Activated CD4-positive, alpha-beta T cell treated with anti-CD3 and anti-CD28 coated beads, Interleukin-2, amount 10 ng/mL, durations not matched to agents 24 days and 14 days (primary cell): ENCODE measurements at regions not wholly inside any gene's neighbourhood (a gene's known extent, or its start where the extent isn't known, plus 50 kb on each side); places are given as distances from the start of the nearest gene placed in this dataset.

Experiments used
- DNase-seq: peaks from one replicate; pipeline ENCODE4 v3.0.0; 2022
- H3K27ac Mint-ChIP-seq: one replicate; pipeline ENCODE4 v1.8.0; 2022; ENCODE audit warnings: mild to moderate bottlenecking, mixed read lengths
- H3K27me3 Mint-ChIP-seq: one replicate; pipeline ENCODE4 v1.8.0; 2022; ENCODE audit warnings: mixed read lengths
- H3K36me3 Mint-ChIP-seq: one replicate; pipeline ENCODE4 v1.8.0; 2022; ENCODE audit warnings: low read depth, mild to moderate bottlenecking, mixed read lengths
- H3K4me1 Mint-ChIP-seq: one replicate; pipeline ENCODE4 v1.8.0; 2021; ENCODE audit warnings: mixed read lengths
- H3K4me3 Mint-ChIP-seq: one replicate; pipeline ENCODE4 v1.8.0; 2022; ENCODE audit warnings: mild to moderate bottlenecking, moderate library complexity, mixed read lengths
- H3K9me3 Mint-ChIP-seq: one replicate; pipeline ENCODE4 v1.8.0; 2021; ENCODE audit warnings: mixed read lengths
- intact Hi-C: fragments of 100-400 bp; cut with micrococcal nuclease; formaldehyde crosslinking; loops from one replicate; pipeline ENCODE4 v1.15.1; 2023

GRCh38 chr3:59121346-59122144, 71.7 kb upstream of the CFAP20DC start:
- Mint-ChIP-seq H3K27me3 (peaks cover 9% of the 10 kb centered on the region), H3K27ac (no peak overlapping the region), H3K36me3 (no peaks in the 10 kb centered on the region), H3K4me3 (no peak overlapping the region), H3K4me1 (no peaks in the 10 kb centered on the region), H3K9me3 (no peaks in the 10 kb centered on the region)
- intact Hi-C loops, result no loop called here
- DNase-seq, result no peak

GRCh38 chr3:59118928-59119327, 69.1 kb upstream of the CFAP20DC start:
- H3K27ac Mint-ChIP-seq, result no peak overlapping the region
- no peaks in the 10 kb centered on the region for H3K36me3 Mint-ChIP-seq
- no peaks in the 10 kb centered on the region for H3K9me3 Mint-ChIP-seq
- no peak for DNase-seq
- intact Hi-C loops, result no loop called here
- H3K27me3 Mint-ChIP-seq, result peaks cover 7% of the 10 kb centered on the region
- no peaks in the 10 kb centered on the region for H3K4me1 Mint-ChIP-seq
- H3K4me3 Mint-ChIP-seq, result no peak overlapping the region

GRCh38 chr3:59117396-59117795, 67.6 kb upstream of the CFAP20DC start:
- no peaks in the 10 kb centered on the region for H3K9me3 Mint-ChIP-seq
- H3K27me3 Mint-ChIP-seq, result peaks cover 14% of the 10 kb centered on the region
- no peak overlapping the region for H3K4me3 Mint-ChIP-seq
- H3K36me3 Mint-ChIP-seq, result no peaks in the 10 kb centered on the region
- DNase-seq, result no peak
- no peak overlapping the region for H3K27ac Mint-ChIP-seq
- intact Hi-C loops, result no loop called here
- H3K4me1 Mint-ChIP-seq, result no peaks in the 10 kb centered on the region

GRCh38 chr3:59116233-59116537, 66.4 kb upstream of the CFAP20DC start:
- Mint-ChIP-seq H3K9me3 (no peaks in the 10 kb centered on the region), H3K4me3 (no peak overlapping the region), H3K27me3 (peaks cover 12% of the 10 kb centered on the region), H3K27ac (no peak overlapping the region), H3K36me3 (no peaks in the 10 kb centered on the region), H3K4me1 (no peaks in the 10 kb centered on the region)
- no peak for DNase-seq
- intact Hi-C loops, result no loop called here

GRCh38 chr3:59115364-59116232, 65.8 kb upstream of the CFAP20DC start:
- H3K27me3 Mint-ChIP-seq, result peaks cover 12% of the 10 kb centered on the region
- no peak overlapping the region for H3K27ac Mint-ChIP-seq
- intact Hi-C loops, result no loop called here
- no peaks in the 10 kb centered on the region for H3K9me3 Mint-ChIP-seq
- no peaks in the 10 kb centered on the region for H3K36me3 Mint-ChIP-seq
- no peak overlapping the region for H3K4me3 Mint-ChIP-seq
- no peaks in the 10 kb centered on the region for H3K4me1 Mint-ChIP-seq
- DNase-seq, result no peak

- H3K36me3 Mint-ChIP-seq, result no peaks in the 10 kb centered on the region
- intact Hi-C loops, result no loop called here
- no peaks in the 10 kb centered on the region for H3K4me1 Mint-ChIP-seq
- H3K9me3 Mint-ChIP-seq, result no peaks in the 10 kb centered on the region
- no peak for DNase-seq
- H3K27me3 Mint-ChIP-seq, result peaks cover 6% of the 10 kb centered on the region
- no peak overlapping the region for H3K4me3 Mint-ChIP-seq
- no peak overlapping the region for H3K27ac Mint-ChIP-seq
These were observed 58.3 kb upstream of the CFAP20DC start for GRCh38 chr3:59107856-59108815.

- intact Hi-C loops, result no loop called here
- no peak for DNase-seq
- Mint-ChIP-seq H3K9me3 (no peaks in the 10 kb centered on the region), H3K4me1 (no peaks in the 10 kb centered on the region), H3K27ac (no peak overlapping the region), H3K27me3 (peaks cover 3% of the 10 kb centered on the region), H3K36me3 (no peaks in the 10 kb centered on the region), H3K4me3 (no peak overlapping the region)
These were observed 56.3 kb upstream of the CFAP20DC start for GRCh38 chr3:59106085-59106648.

GRCh38 chr3:59103552-59103951, 53.7 kb upstream of the CFAP20DC start:
- Mint-ChIP-seq H3K27me3 (peaks cover 7% of the 10 kb centered on the region), H3K9me3 (no peaks in the 10 kb centered on the region), H3K27ac (no peak overlapping the region), H3K4me1 (no peaks in the 10 kb centered on the region), H3K4me3 (no peak overlapping the region), H3K36me3 (no peaks in the 10 kb centered on the region)
- intact Hi-C loops, result no loop called here
- no peak for DNase-seq

GRCh38 chr3:59101231-59101736, 51.5 kb upstream of the CFAP20DC start:
- Mint-ChIP-seq H3K9me3 (no peaks in the 10 kb centered on the region), H3K27ac (no peak overlapping the region), H3K36me3 (no peaks in the 10 kb centered on the region), H3K4me1 (no peaks in the 10 kb centered on the region), H3K27me3 (peaks cover 17% of the 10 kb centered on the region), H3K4me3 (no peak overlapping the region)
- no peak for DNase-seq
- intact Hi-C loops, result no loop called here
